Testis (tissue), 2 donors: ENCODE measurements at regions not wholly inside any gene's neighbourhood (a gene's known extent, or its start where the extent isn't known, plus 50 kb on each side); places are given as distances from the start of the nearest gene placed in this dataset.

ENCODE experiments used
- DNase-seq: peaks from one replicate; pipeline ENCODE4 v3.0.0-alpha.2; 2019
- H3K27ac ChIP-seq, 2 donors: fragments of 200-600 bp; sonication (generic); one replicate each; pipeline ENCODE4 v1.5.1; 2019
- H3K27me3 ChIP-seq: fragments of 200-600 bp; sonication (generic); one replicate; pipeline ENCODE4 v1.5.1; 2019
- H3K36me3 ChIP-seq: fragments of 200-600 bp; sonication (generic); one replicate; pipeline ENCODE4 v1.5.1; 2017; ENCODE audit warnings: low read depth; ENCODE audit errors: missing control alignments
- H3K4me1 ChIP-seq: fragments of 200-600 bp; sonication (generic); one replicate; pipeline ENCODE4 v1.5.1; 2019
- H3K4me3 ChIP-seq, 2 donors: fragments of 200-600 bp; sonication (generic); one replicate each; pipeline ENCODE4 v1.5.1; 2017 to 2019
- H3K9me3 ChIP-seq: fragments of 200-600 bp; sonication (generic); one replicate; pipeline ENCODE4 v1.5.1; 2017
- CTCF ChIP-seq, 3 experiments: fragments of 450-650 bp in 2 of 3; fragments of 200-600 bp in 1 of 3; sonication (generic) in 1 of 3; IDR thresholded peaks; one replicate each; pipeline ENCODE4 v1.5.1; 2016 to 2019; ENCODE audit warnings: antibody characterized with exemption in 3 of 3, mild to moderate bottlenecking in 2 of 3, moderate library complexity in 1 of 3
- POLR2A ChIP-seq: fragments of 450-650 bp; IDR thresholded peaks from one replicate; pipeline ENCODE4 v1.6.1; 2017; ENCODE audit warnings: antibody characterized with exemption, mild to moderate bottlenecking, moderate library complexity
- WGBS, 2 donors: methylation state at CpG; one replicate each; pipeline ENCODE4 v1.1.5; 2018; 5-methylcytosine and 5-hydroxymethylcytosine counted together
- intact Hi-C: fragments of 100-400 bp; cut with DNase I; formaldehyde crosslinking; loops from one replicate; pipeline ENCODE4 v1.15.1; 2023; ENCODE audit warnings: low total_unique reads

- Histone ChIP-seq H3K9me3 (no peaks in the 10 kb centered on the region), H3K36me3 (no peaks in the 10 kb centered on the region), H3K27ac (no peak overlapping the region), H3K4me3 (no peak overlapping the region), H3K27me3 (no peaks in the 10 kb centered on the region), H3K4me1 (no peaks in the 10 kb centered on the region)
- TF ChIP-seq CTCF (IDR thresholded peaks at IDR 0.05), result no peak
- TF ChIP-seq POLR2A, result no peak
- DNase-seq, result no peak
- intact Hi-C loops, result no loop called here
- 78% methylated on average over 11 of the region's 11 CpGs for WGBS, 2 donors
These were observed 422.8 kb downstream of the GLRX3 start for GRCh38 chr10:130558746-130559546.

GRCh38 chr10:130559547-130559880 lies 423.3 kb downstream of the GLRX3 start:
- no peak for DNase-seq
- Histone ChIP-seq H3K27ac (no peak overlapping the region), H3K27me3 (no peaks in the 10 kb centered on the region), H3K9me3 (no peaks in the 10 kb centered on the region), H3K4me3 (no peak overlapping the region), H3K4me1 (no peaks in the 10 kb centered on the region), H3K36me3 (no peaks in the 10 kb centered on the region)
- WGBS, 2 donors, result 69 to 88% methylated on average over 3 to 6 of the region's 6 CpGs
- TF ChIP-seq POLR2A, result no peak
- no peak for TF ChIP-seq CTCF (IDR thresholded peaks at IDR 0.05)
- intact Hi-C loops, result no loop called here

GRCh38 chr10:130560116-130560515 lies 423.9 kb downstream of the GLRX3 start:
- Histone ChIP-seq H3K27me3 (no peaks in the 10 kb centered on the region), H3K9me3 (no peaks in the 10 kb centered on the region), H3K27ac (no peak overlapping the region), H3K4me1 (no peaks in the 10 kb centered on the region), H3K4me3 (no peak overlapping the region), H3K36me3 (no peaks in the 10 kb centered on the region)
- DNase-seq, result no peak
- TF ChIP-seq CTCF (IDR thresholded peaks at IDR 0.05), result no peak
- no peak for TF ChIP-seq POLR2A
- WGBS, 2 donors, result 78 to 79% methylated on average over 9 to 12 of the region's 12 CpGs
- intact Hi-C loops, result no loop called here

GRCh38 chr10:130560573-130560972 lies 424.4 kb downstream of the GLRX3 start:
- TF ChIP-seq POLR2A (no peak), CTCF (IDR thresholded peaks at IDR 0.05) (no peak)
- Histone ChIP-seq H3K36me3 (no peaks in the 10 kb centered on the region), H3K9me3 (no peaks in the 10 kb centered on the region), H3K4me3 (no peak overlapping the region), H3K4me1 (no peaks in the 10 kb centered on the region), H3K27me3 (no peaks in the 10 kb centered on the region), H3K27ac (no peak overlapping the region)
- intact Hi-C loops, result no loop called here
- no peak for DNase-seq
- WGBS, 2 donors, result 72 to 93% methylated on average over 2 to 8 of the region's 8 CpGs

- TF ChIP-seq CTCF (IDR thresholded peaks at IDR 0.05) (no peak), POLR2A (no peak)
- Histone ChIP-seq H3K27ac (no peak overlapping the region), H3K4me1 (no peaks in the 10 kb centered on the region), H3K36me3 (no peaks in the 10 kb centered on the region), H3K4me3 (no peak overlapping the region), H3K27me3 (no peaks in the 10 kb centered on the region), H3K9me3 (no peaks in the 10 kb centered on the region)
- intact Hi-C loops, result no loop called here
- DNase-seq, result no peak
- WGBS, 2 donors, result 93% methylated on average over 1 of the region's 1 CpG; no CpG with 5 or more reads in 1 of the 2 donors
These were observed 425.5 kb downstream of the GLRX3 start for GRCh38 chr10:130561681-130562080.
